Mammary epithelial cell (primary cell): ENCODE measurements at regions not wholly inside any gene's neighbourhood (a gene's known extent, or its start where the extent isn't known, plus 50 kb on each side); places are given as distances from the start of the nearest gene placed in this dataset.

Experiments
- CTCF ChIP-seq, 2 donors: IDR thresholded peaks in 1 of 2; conservative IDR thresholded peaks in 1 of 2; 2 replicates each; pipeline ENCODE4 v1.5.1; 2011 to 2012; ENCODE audit warnings: inconsistent platforms in 2 of 2, low read length in 2 of 2, mild to moderate bottlenecking in 2 of 2, control low read depth in 1 of 2, low read depth in 1 of 2; ENCODE audit not compliant: insufficient read depth in 1 of 2; ENCODE audit errors: extremely low read depth in 1 of 2
- EZH2 ChIP-seq: IDR thresholded peaks from 2 replicates; pipeline ENCODE4 v1.6.1; 2012; ENCODE audit warnings: low read length, inconsistent platforms, borderline replicate concordance

DNA sequence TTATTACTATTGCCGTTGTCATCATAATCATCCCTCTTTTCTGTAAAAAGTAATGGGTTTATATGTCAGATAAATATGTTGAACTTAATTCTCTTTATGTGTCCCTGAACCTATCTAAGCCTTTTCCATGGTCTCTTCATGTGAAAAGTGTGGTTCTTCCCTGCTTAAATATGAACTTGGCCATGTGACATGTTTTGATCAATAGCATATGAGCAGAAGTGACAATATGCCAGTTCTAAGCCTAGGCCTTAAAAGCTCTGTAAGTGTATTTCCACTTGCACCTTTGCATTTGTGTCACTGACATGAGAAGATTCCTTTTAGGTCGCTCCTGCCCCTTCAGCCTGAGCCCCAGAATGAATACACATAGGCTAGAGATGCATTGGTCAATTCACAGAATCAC, 188.4 kb upstream of the CCN2 start:
- TF ChIP-seq CTCF (conservative IDR thresholded peaks at IDR 0.05 in 1 of 2, IDR thresholded peaks at IDR 0.05 in 1 of 2; ENCODE audit: extremely low read depth in 1 of 2, insufficient read depth in 1 of 2, low read depth in 1 of 2, low read length in 2 of 2) (no peak), EZH2 (no peak)
